Activated CD8-positive, alpha-beta memory T cell treated with anti-CD3 and anti-CD28 coated beads, Interleukin-2, amount 50 U/mL, for 24 hours (primary cell): ENCODE measurements at regions not wholly inside any gene's neighbourhood (a gene's known extent, or its start where the extent isn't known, plus 50 kb on each side); places are given as distances from the start of the nearest gene placed in this dataset.

Experiments used
- DNase-seq: peaks from one replicate; pipeline ENCODE4 v3.0.0-alpha.2; 2020; ENCODE audit errors: extremely low read depth

DNA sequence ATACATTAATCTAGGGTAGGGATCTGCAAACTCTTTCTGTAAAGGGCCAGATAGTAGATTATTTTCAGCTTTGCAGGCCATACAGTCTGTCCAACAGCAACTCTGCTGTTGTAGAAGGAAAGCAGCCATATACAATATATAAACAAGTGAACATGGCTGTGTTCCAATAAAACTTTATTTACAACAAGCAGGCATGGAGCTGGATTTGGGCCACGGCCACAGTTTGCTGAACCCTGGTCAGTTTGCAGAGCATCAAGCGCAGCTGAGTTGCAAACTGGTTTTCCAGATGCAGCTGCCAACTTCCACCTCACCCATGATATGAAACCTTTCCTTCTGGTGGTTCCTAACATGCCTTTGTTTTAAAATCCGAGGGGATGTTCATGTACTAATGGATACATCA, 310.4 kb upstream of the NFE2L3 start:
- DNase-seq = no peak

DNA sequence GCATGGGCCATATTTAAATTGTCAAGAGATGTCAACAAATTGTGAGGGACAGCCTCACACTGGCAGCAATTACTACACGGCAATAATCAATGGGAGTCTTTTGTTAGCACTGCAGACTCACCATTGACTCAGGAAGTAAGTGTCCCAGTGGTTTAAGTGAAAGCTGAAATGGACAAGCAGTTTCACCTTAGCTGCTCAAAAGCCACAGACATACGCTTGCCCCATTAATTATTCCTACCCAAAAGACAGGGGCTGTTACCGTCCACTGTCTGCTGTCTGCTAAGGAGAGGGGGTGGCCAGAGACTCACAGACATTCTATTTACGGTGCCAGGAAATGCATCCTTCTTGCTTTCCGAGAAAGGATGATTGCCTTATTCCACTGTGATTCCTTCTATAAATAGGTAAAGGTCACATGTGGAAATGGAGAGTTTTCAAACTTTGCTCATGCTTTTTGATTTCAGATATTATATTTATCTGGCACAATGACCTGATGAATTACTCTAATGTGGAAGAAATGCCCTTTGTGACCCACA, 309.7 kb upstream of the NFE2L3 start:
- no peak for DNase-seq

GRCh38 chr7:25843467-25843866, 308.5 kb upstream of the NFE2L3 start:
- no peak for DNase-seq

DNA sequence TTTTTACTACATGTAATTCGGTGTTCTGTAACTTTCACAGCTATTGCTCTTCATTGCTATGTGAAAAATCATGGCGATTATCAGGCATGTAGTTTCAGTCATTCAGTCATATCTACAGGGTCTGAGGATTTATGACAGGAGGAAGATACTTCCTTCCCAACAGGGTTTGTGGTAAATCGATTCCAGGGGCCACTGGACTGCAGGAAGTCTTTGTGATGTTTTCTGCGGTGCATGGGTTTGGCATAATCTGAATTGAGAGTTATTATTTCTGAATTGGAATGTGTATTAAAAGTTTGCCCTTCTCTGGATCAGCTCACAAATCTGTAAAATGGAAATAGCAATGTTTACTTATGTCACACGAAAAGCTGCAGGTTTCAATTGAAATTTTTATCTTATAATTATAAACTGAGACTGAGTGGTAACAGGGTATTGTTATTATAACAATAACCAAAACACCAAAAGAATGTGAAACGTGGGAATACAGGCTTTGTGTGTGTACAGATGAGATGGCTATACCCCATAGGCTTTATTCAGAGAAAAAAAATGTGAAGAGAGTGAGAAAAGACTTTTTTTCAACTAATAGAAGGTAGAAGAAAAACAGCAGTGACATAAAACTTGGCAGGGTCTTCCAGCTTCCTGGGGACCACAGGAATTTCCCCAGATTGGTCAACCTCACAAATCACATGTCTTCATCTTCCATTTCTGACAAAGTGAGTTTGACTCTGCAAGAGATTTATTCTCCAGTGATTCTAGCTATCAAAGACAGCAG, 307.7 kb upstream of the NFE2L3 start:
- DNase-seq = no peak

- DNase-seq = no peak
Observed at GRCh38 chr7:25845464-25845863, 306.5 kb upstream of the NFE2L3 start.

GRCh38 chr7:25846722-25847121, 305.3 kb upstream of the NFE2L3 start:
- no peak for DNase-seq

DNA sequence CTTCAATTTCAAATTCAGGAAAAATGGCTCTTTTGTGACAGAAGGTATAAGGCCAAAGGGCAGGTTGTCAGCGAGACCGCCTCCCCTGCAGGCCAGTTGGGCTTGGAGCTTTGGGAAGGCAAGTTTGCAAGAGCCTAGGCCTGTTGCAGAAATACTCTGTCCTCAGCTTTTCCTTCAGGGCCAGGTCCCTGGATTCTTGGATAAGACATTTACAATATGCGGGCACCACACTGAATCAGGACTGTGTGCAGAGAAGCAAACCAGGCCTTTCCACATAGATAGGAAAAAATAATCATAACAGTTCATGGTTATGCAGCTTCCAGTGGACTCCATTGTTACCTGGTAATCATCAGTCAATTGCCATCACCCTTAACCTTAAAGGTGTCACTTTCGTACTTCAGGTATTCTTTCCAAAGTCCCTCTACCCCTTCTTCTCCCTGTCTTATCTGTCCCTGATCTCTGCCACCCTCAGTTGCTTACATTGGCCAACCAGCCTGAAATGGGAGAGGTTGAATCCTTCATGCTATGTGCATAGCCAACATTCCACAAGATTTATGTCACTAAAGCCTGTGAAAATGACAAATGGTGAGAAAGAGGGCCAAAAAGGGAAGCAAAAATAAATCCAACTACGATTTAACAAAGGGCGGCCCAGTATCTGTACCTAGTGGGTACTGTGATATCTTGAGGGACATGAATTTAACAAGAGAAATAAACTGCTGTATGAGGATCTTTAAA, 304.5 kb upstream of the NFE2L3 start:
- DNase-seq = no peak

GRCh38 chr7:25849500-25850184, 302.4 kb upstream of the NFE2L3 start:
- no peak for DNase-seq

- no peak for DNase-seq
Observed at GRCh38 chr7:25850216-25850615, 301.8 kb upstream of the NFE2L3 start.

- DNase-seq = no peak
Observed at GRCh38 chr7:25850735-25851134, 301.3 kb upstream of the NFE2L3 start.

DNA sequence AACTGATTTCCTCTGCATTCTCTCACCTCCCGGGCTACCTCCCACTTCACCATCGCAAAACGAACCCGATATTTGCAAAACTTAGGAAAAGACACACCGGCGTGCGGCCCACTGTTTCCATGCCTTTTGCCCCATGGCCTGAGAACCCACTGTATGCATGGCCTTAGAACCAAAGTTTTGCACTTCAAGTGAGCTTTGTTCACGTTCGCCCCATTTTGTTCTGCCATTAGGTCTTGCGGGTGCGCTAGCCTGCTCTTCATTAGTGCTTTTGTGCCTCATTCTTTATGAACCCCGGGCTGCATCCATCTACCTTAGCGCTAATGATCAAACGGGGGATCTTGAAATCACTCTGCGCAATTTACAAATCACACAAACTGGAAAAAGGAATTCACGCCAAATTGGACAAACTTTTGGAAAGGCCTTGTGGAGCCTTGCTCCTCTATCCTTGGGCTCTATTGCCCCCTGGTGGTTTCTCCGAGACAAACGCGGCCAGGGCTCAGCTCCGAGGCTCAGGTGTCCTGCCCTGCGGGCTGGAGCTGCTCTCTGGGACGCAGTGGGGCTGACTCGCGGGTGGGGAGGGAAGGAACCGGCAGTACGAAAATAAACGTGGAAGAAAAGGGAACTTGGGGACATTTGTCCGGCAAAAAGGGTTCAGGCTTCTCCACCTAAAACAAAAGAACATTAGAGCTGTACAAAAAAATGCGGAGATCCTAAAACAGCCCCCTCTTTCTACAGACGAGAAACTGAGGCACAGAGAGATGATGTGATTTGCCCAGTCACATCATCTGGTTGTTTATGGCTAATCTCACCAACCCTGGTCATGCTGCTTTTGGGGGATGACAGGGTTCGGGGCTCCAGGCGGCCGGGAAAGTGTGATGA, 300.4 kb upstream of the NFE2L3 start:
- peak; percentile 7 for DNase-seq

DNA sequence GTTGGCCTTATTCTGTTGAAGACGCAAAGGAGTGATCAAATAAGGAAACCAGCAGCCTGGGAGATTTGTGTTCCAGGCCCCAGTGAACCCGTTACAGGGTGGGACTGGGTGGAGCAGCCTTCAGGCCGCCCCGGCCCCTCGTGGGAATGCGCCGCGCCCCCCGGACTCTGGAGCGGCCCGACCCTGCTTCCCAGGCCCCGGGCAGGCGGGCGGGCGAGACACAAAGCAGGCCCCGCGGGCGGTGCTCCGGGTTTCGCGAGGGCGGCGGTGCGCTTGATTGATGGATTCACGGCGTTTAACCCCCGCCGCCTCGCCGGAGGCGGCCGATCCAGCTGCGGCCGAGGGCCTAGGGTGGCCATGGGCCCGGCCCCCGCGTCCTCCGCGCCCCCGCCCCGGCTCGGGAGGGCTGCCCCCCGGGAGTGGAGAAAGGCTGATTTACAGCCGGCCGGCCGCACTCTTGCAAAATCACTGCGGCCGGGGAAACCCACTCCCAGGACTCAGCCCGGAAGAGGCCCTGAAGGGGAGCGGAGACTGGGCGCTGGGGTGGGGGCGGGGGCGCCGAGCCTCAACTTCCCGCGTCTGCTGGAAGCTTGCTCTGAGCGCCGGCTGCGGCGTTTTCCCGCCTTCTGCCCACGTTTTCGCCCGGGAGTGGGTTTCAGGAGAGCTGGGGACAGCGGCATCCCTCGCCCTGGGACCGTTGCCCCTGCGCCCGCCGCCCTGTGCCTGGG, 299.6 kb upstream of the NFE2L3 start:
- DNase-seq = no peak

GRCh38 chr7:25852939-25853271, 299.1 kb upstream of the NFE2L3 start:
- DNase-seq = no peak

- DNase-seq = no peak
Observed at GRCh38 chr7:25853314-25853713, 298.7 kb upstream of the NFE2L3 start.

DNA sequence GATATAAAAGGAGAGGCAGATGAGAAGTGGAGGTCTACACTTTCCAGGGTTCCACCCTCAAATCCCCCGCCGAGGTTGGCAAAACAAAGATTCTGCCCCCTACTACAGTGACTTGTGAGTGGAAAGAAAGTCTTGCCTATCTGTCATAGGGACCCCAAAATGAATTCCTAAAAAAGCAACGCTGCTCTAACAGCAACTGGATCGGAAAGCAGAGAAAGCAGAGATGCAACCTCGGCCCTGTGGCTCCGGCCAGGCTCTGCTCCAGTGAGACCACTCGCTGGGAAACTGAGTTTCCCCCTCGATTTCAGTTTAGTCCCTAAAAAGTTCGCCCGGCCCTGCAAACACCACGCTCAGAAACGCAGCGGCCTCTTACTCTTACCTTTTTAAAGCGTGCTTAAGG, 297.9 kb upstream of the NFE2L3 start:
- no peak for DNase-seq

DNA sequence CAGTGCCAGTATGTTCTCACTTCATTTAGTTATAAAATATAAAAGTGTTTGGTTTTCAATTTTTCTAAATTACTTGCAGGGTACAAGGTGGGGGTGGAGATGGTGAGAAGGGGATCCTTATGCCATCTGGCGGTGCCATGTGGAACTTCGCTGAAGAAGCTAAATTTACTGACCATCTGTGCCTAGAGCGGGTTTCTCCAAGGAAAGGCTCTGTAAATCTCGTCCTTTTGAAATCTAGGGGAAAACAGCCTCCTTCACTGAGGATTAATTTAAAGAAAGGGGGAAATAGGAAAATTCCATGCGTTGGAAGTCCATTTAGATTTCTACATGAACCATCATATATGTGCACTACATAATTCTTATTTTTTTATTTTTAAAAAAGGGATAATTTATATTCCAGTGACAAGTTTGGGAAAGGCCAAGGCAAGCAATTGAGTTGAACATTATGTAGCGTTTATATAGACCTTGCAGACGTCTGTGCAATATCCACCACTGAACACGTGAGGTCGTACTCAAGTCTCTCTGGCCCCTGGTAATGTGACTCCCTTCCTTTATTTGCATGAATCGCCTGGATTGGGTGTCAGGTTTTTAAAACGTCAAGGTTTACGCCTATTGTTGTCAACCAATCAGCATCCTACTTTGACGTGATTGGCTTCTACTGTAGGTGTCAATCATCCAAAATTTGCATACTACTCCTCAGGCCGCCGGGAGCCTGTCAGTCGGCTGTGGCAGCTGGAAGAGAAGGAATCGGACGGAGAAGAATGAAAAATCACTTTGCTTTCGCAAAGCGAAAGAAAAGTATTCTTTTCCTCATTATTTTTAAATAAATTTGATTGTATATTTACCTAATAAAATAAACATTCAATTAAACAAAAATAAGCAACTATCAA, 297.1 kb upstream of the NFE2L3 start:
- DNase-seq = no peak

- no peak for DNase-seq
Observed at GRCh38 chr7:25855854-25856782, 295.9 kb upstream of the NFE2L3 start.

- DNase-seq = no peak
Observed at GRCh38 chr7:25857376-25858067, 294.5 kb upstream of the NFE2L3 start.
